ENCODE measurements at regions not wholly inside any gene's neighbourhood (a gene's known extent, or its start where the extent isn't known, plus 50 kb on each side); places are given as distances from the start of the nearest gene placed in this dataset.
A peak's percentile ranks its signal among the peaks of the same experiment; 100 is the strongest.

DNA sequence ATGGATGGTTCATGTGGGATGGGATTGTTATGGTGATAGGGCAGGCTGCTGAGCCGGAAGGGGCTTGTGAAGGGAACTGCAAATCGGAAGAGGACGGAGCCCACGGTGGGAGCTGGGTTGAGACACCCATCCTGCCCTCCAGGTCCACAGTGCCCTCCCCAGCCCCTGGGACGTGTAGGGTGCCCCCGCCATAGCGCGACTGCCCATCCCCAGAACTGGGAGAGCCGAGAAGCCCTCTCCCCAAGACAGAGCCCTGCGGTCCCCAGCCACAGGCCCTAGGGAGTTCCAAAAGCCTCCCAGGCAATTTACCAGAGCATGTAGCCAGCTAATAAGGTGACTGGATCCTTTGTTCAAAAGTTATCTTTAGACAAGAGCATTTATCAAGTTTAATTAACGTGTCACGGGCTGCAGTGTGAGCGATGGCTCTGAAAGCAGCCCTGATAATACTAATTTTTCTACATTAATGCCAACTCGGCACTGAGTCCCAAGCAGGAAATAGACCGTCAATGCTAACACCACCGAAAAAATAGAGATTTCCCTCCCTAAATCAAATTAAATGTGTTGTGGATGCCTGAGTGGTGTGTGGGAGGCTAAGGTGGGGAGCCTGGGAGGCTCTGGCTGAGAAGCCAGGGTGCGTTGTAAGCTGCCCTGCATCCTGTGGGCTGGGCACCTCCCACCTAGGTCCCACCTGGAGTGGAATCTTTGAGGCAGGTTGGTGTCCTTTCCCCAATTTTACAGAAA, 76.8 kb upstream of the RTL6 start:
- Histone ChIP-seq H2BK120ac (ENCODE audit: low read depth, low read length) (no peak overlapping the region), H3K18ac (ENCODE audit: low read depth, low read length) (peak overlapping the region; percentile 40; the same call in 1 of the 2 replicates), H3K9me1 (ENCODE audit: insufficient read depth, low read length) (peaks cover 4% of the 10 kb centered on the region; the same call in 1 of the 2 replicates), H3K9me3 (ENCODE audit: control insufficient read depth, insufficient read depth, low read length) (peaks cover 5% of the 10 kb centered on the region), H2BK15ac (ENCODE audit: low read depth, low read length) (no peak overlapping the region), H4K8ac (ENCODE audit: low read depth in 2 of 2, low read length in 2 of 2) (no peak overlapping the region), H3K56ac (ENCODE audit: extremely low read depth, insufficient read depth, low read length) (no peak overlapping the region), H3K4me2 (ENCODE audit: low read depth, low read length) (no peak overlapping the region), H2BK20ac (ENCODE audit: low read depth, low read length) (no peak overlapping the region), H3K14ac (replicated peaks; ENCODE audit: low read depth, low read length) (no peak overlapping the region), H2AK9ac (replicated peaks; ENCODE audit: low read depth, low read length, poor library complexity) (peak overlapping the region; percentile 10), H3K27ac (ENCODE audit: insufficient read depth, low read length) (no peak overlapping the region), H3K23ac (ENCODE audit: low read depth, low read length) (no peak overlapping the region), H2AFZ (replicated peaks; ENCODE audit: low read length, poor library complexity) (peak overlapping the region; percentile 59), H4K20me1 (ENCODE audit: insufficient read depth, low read length) (no peaks in the 10 kb centered on the region), H3K4ac (ENCODE audit: low read depth, low read length) (peak overlapping the region; percentile 5; the same call in 1 of the 2 replicates), H2AK5ac (ENCODE audit: low read depth, low read length) (0 out of 2 replicates have a peak overlapping the region, but pooled peaks have one; percentile 44), H2BK5ac (ENCODE audit: low read depth, low read length, poor library complexity, severe bottlenecking) (no peak overlapping the region), H3K79me1 (ENCODE audit: low read depth in 1 of 2, low read length in 2 of 2) (no peaks in the 10 kb centered on the region), H4K5ac (ENCODE audit: low read depth, low read length) (no peak overlapping the region), H3K36me3 (ENCODE audit: control insufficient read depth, insufficient read depth, low read length) (no peaks in the 10 kb centered on the region), H3K27me3 (ENCODE audit: control insufficient read depth, insufficient read depth, low read length) (peaks cover 25% of the 10 kb centered on the region), H3K4me1 (ENCODE audit: control insufficient read depth, insufficient read depth, low read length) (peaks cover 5% of the 10 kb centered on the region), H3K9ac (ENCODE audit: low read depth, low read length) (no peak overlapping the region), H4K91ac (ENCODE audit: insufficient read depth, low read depth, low read length) (0 out of 2 replicates have a peak overlapping the region, but pooled peaks have one; percentile 4), H3K4me3 (ENCODE audit: insufficient read depth, low read depth, low read length) (no peak overlapping the region)
- CTCF ChIA-PET = no interaction called here
- intact Hi-C loops (cut with micrococcal nuclease) = no loop called here
- DNase-seq = no peak
- TF ChIP-seq RAD21 (IDR thresholded peaks at IDR 0.05; ENCODE audit: low read length) = no peak
- no peak for TF ChIP-seq MXI1 (IDR thresholded peaks at IDR 0.05; ENCODE audit: borderline replicate concordance, low read depth, low read length)
- TF ChIP-seq, protein P1, sequence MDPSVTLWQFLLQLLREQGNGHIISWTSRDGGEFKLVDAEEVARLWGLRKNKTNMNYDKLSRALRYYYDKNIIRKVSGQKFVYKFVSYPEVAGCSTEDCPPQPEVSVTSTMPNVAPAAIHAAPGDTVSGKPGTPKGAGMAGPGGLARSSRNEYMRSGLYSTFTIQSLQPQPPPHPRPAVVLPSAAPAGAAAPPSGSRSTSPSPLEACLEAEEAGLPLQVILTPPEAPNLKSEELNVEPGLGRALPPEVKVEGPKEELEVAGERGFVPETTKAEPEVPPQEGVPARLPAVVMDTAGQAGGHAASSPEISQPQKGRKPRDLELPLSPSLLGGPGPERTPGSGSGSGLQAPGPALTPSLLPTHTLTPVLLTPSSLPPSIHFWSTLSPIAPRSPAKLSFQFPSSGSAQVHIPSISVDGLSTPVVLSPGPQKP (IDR thresholded peaks at IDR 0.05; ENCODE audit: borderline replicate concordance, low read depth, low read length) = no peak
- TF ChIP-seq SMC3 (IDR thresholded peaks at IDR 0.05; ENCODE audit: low read depth, low read length) = no peak
- TF ChIP-seq MAFK (IDR thresholded peaks at IDR 0.05; ENCODE audit: low read depth, low read length) = no peak
- no peak for TF ChIP-seq BHLHE40 (IDR thresholded peaks at IDR 0.05; ENCODE audit: low read depth, low read length)
- no peak for TF ChIP-seq FOS (IDR thresholded peaks at IDR 0.05; ENCODE audit: low read depth, low read length)
- TF ChIP-seq POLR2A (IDR thresholded peaks at IDR 0.05; ENCODE audit: low read depth, low read length) = no peak
- WGBS, 2 experiments (ENCODE audit: extremely low coverage in 2 of 2, insufficient read length in 1 of 2) = no CpG with 5 or more reads among the region's 17 CpGs
- POLR2A ChIA-PET (ENCODE audit: unreplicated experiment) = no interaction called here
- BruUV-seq (replicated peaks) = no TSS peak
- ATAC-seq (ENCODE audit: low read depth) = no peak
- in situ Hi-C loops (cut with MboI; ENCODE audit: low sequenced_read_pairs) = no loop called here
- dilution Hi-C loops (cut with HindIII; ENCODE audit: low sequenced_read_pairs, unreplicated experiment) = no loop called here
